ENCODE measurements at regions not wholly inside any gene's neighbourhood (a gene's known extent, or its start where the extent isn't known, plus 50 kb on each side); places are given as distances from the start of the nearest gene placed in this dataset.

DNA sequence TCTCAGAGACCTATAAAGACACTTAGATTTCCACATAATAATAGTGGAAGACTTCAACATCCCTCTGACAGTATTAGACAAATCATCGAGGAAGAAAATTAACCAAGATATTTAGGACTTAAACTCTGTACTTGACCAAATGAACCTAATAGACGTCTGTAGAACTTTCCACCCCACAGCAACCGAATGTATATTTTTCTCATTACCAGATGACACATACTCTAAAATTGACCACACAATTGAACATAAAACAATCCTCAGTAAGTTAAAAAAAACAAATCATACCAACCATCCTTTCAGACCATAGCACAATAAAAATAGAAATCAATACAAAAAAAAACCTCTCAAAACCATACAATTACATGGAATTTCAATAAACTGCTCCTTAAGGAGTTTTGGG, 201.0 kb downstream of the POSTN start:
- no peaks in the 10 kb centered on the region for H3K36me3 ChIP-seq
- no peaks in the 10 kb centered on the region for H3K9me3 ChIP-seq
- 93% methylated on average over 3 of the region's 3 CpGs for WGBS
- no peak for DNase-seq (ENCODE audit: low spot score in 2 of 2)
- no peak for TF ChIP-seq EP300 (IDR thresholded peaks at IDR 0.05)
- no peak for TF ChIP-seq POLR2A (IDR thresholded peaks at IDR 0.05)
- no peak for TF ChIP-seq POLR2AphosphoS5 (IDR thresholded peaks at IDR 0.05)
- TF ChIP-seq CTCF (IDR thresholded peaks at IDR 0.05), result no peak
- no peak overlapping the region for H3K27ac ChIP-seq
- H3K4me3 ChIP-seq, result no peak overlapping the region
- no peaks in the 10 kb centered on the region for H3K27me3 ChIP-seq
- no peaks in the 10 kb centered on the region for H3K4me1 ChIP-seq

DNA sequence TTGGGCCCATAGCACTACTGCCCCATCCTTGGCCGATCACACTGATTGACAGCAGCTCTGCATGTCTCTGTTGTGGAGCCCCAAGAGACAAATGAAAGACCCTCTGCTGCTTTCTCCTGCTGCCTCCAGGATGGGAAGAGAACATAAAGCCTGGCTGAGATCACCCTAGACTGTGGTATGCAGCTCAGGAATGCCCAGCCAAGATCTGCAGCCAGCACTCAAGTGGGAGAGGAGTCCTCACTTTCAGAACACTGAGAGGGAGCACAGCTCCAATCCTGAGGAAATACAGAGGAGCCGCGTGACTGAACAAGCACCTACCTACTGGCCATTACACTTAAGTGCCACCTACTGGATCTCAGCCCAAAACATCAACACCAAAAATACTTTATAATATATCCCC, 203.0 kb downstream of the POSTN start:
- Histone ChIP-seq H3K27ac (no peak overlapping the region), H3K4me3 (no peak overlapping the region), H3K9me3 (no peaks in the 10 kb centered on the region), H3K4me1 (no peaks in the 10 kb centered on the region), H3K36me3 (no peaks in the 10 kb centered on the region), H3K27me3 (no peaks in the 10 kb centered on the region)
- 94% methylated on average over 2 of the region's 3 CpGs for WGBS
- DNase-seq (ENCODE audit: low spot score in 2 of 2), result no peak
- TF ChIP-seq CTCF (IDR thresholded peaks at IDR 0.05) (no peak), POLR2AphosphoS5 (IDR thresholded peaks at IDR 0.05) (no peak), POLR2A (IDR thresholded peaks at IDR 0.05) (no peak), EP300 (IDR thresholded peaks at IDR 0.05) (no peak)

- no peaks in the 10 kb centered on the region for H3K27me3 ChIP-seq
- no peaks in the 10 kb centered on the region for H3K4me1 ChIP-seq
- WGBS, result 92% methylated on average over 3 of the region's 3 CpGs
- no peaks in the 10 kb centered on the region for H3K36me3 ChIP-seq
- no peaks in the 10 kb centered on the region for H3K9me3 ChIP-seq
- no peak overlapping the region for H3K27ac ChIP-seq
- no peak overlapping the region for H3K4me3 ChIP-seq
- TF ChIP-seq POLR2A (IDR thresholded peaks at IDR 0.05), result no peak
- no peak for TF ChIP-seq POLR2AphosphoS5 (IDR thresholded peaks at IDR 0.05)
- TF ChIP-seq EP300 (IDR thresholded peaks at IDR 0.05), result no peak
- no peak for TF ChIP-seq CTCF (IDR thresholded peaks at IDR 0.05)
- DNase-seq (ENCODE audit: low spot score in 2 of 2), result no peak
Observed at GRCh38 chr13:37392389-37392788, 206.2 kb downstream of the POSTN start.

DNA sequence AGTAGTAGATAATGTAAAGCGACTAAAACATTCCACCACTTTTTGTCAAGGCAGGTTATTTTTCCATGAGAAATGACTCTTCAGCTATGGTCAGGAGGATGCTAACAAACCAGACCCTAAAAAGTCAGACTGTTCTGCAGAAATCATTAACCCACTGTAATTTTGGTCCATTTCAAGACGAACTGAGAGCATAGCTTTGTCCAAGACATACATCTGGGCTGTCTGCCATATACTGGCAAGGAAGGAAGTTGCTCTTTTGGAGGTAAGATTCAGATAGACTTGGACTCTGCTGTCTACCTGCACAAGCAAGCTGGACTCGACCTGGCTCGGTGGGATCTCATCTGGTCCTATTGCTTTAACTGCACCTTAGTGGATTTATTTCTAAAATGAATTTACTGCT, 207.8 kb downstream of the POSTN start:
- Histone ChIP-seq H3K4me3 (no peak overlapping the region), H3K4me1 (no peaks in the 10 kb centered on the region), H3K27ac (no peak overlapping the region), H3K9me3 (no peaks in the 10 kb centered on the region), H3K27me3 (no peaks in the 10 kb centered on the region), H3K36me3 (no peaks in the 10 kb centered on the region)
- 94% methylated on average over 4 of the region's 4 CpGs for WGBS
- no peak for DNase-seq (ENCODE audit: low spot score in 2 of 2)
- TF ChIP-seq POLR2AphosphoS5 (IDR thresholded peaks at IDR 0.05) (no peak), CTCF (IDR thresholded peaks at IDR 0.05) (no peak), EP300 (IDR thresholded peaks at IDR 0.05) (no peak), POLR2A (IDR thresholded peaks at IDR 0.05) (no peak)

DNA sequence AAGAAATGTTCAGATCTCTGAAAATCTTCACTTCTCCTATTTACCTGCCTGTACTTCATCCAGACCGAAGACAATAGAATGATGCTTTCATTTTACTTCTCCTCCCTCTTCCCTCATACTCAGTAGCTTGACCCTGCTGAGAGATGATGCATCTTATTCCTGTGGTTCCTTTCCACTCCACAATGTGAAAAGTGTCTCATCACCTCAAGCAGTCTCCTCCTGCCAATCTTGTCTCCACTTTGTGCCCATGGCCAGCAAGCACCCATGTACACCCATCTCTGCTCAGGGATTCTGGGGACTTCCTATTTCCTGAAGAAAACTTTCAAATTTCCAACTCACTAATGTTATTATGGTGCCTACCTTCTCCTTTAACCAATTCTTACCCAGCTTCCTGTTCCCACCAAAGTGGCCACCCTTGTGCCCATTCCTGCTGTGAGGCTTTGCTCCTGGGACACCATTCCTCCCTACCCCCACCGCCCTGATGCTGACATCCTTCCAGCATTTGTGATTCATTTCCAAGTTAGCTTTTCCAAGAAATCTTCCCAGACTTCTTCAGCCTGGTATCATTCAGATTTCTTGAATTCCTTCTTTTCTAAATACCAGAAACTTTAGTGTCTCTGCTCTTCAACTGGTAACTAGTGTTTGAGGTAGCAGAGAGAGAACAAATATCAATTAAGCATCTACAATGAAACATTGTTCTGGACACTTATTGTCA, 212.5 kb downstream of the POSTN start:
- TF ChIP-seq CTCF (IDR thresholded peaks at IDR 0.05) (no peak), POLR2AphosphoS5 (IDR thresholded peaks at IDR 0.05) (no peak), POLR2A (IDR thresholded peaks at IDR 0.05) (no peak), EP300 (IDR thresholded peaks at IDR 0.05) (no peak)
- 38% methylated on average over 2 of the region's 2 CpGs for WGBS
- no peak for DNase-seq (ENCODE audit: low spot score in 2 of 2)

More for the DNA sequence above, 212.5 kb downstream of the POSTN start:
- Histone ChIP-seq H3K4me1 (no peaks in the 10 kb centered on the region), H3K4me3 (no peak overlapping the region), H3K36me3 (no peaks in the 10 kb centered on the region), H3K27me3 (no peaks in the 10 kb centered on the region), H3K9me3 (no peaks in the 10 kb centered on the region), H3K27ac (no peak overlapping the region)
